Activated CD4-positive, alpha-beta memory T cell treated with anti-CD3 and anti-CD28 coated beads for 36 hours (primary cell): ENCODE measurements at regions not wholly inside any gene's neighbourhood (a gene's known extent, or its start where the extent isn't known, plus 50 kb on each side); places are given as distances from the start of the nearest gene placed in this dataset.
A peak's percentile ranks its signal among the peaks of the same experiment; 100 is the strongest.

Source experiments
- CTCF ChIA-PET: fragments of 350-600 bp; sonication (Branson Sonifier 250); formaldehyde crosslinking; loops from one replicate; lab custom pipeline; 2021; ENCODE audit warnings: antibody characterized with exemption, inconsistent platforms; lab: Charles Lee
- POLR2A ChIA-PET: fragments of 350-600 bp; sonication (Branson Sonifier 250); formaldehyde crosslinking; loops from one replicate; lab custom pipeline; 2021; ENCODE audit warnings: antibody characterized with exemption; lab: Charles Lee
- DNase-seq: peaks from one replicate; pipeline ENCODE4 v3.0.0-alpha.2; 2020
- H3K27ac Mint-ChIP-seq: one replicate; pipeline ENCODE4 v1.8.0; 2021; ENCODE audit warnings: mixed read lengths
- H3K27me3 Mint-ChIP-seq: one replicate; pipeline ENCODE4 v1.8.0; 2021; ENCODE audit warnings: mixed read lengths
- H3K36me3 Mint-ChIP-seq: one replicate; pipeline ENCODE4 v1.8.0; 2021; ENCODE audit warnings: mixed read lengths
- H3K4me1 Mint-ChIP-seq: one replicate; pipeline ENCODE4 v1.8.0; 2021; ENCODE audit warnings: low read depth, mixed read lengths
- H3K4me3 Mint-ChIP-seq: one replicate; pipeline ENCODE4 v1.8.0; 2021; ENCODE audit warnings: mild to moderate bottlenecking, mixed read lengths
- H3K9me3 Mint-ChIP-seq: one replicate; pipeline ENCODE4 v1.8.0; 2021; ENCODE audit warnings: mixed read lengths
- intact Hi-C: fragments of 100-400 bp; cut with micrococcal nuclease; formaldehyde crosslinking; loops from one replicate; pipeline ENCODE4 v1.15.1; 2023

DNA sequence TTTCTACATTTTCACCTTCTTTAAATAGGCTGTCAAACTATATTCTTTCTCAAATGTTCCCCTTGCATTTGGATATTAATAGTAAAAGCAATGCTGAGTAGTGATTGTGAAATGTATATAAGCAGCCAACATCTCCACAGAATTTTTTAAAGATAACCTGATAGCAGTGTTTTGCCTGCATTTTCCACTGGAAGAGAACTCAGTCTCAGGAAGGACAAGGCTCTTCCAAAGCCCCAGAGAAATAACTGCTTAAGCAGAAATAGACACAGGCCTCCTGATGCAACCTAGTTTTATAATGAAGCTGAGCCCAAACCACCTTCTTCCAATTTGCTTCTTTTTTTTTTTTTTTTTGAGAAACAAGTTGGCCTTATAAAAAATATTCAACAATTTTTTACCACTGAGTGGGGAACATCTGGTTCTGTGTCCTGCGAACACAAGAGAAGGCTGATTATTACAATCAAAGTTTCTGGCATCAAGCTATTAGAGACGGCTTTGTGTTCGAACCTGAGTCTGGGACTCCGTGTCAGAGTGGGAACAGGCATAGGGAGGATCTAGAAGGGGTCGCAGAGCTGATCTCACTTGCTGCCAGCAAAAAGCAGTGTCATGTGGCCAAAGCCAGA lies 332.5 kb upstream of the TBL1XR1 start:
- Mint-ChIP-seq H3K4me1 (peaks cover 9% of the 10 kb centered on the region), H3K4me3 (no peak overlapping the region), H3K36me3 (no peaks in the 10 kb centered on the region), H3K27ac (no peak overlapping the region), H3K27me3 (no peaks in the 10 kb centered on the region), H3K9me3 (peaks cover 3% of the 10 kb centered on the region)
- DNase-seq = no peak
- intact Hi-C loops = no loop called here
- POLR2A ChIA-PET = interaction anchor here (1.0 kb wide), 1 partner anchor 225 kb away, joined by 3 read pairs; no protein-coding TSS in a partner anchor
- CTCF ChIA-PET = interaction anchor here (0.6 kb wide), 1 partner anchor 59 kb away, joined by 4 read pairs; no protein-coding TSS in a partner anchor

DNA sequence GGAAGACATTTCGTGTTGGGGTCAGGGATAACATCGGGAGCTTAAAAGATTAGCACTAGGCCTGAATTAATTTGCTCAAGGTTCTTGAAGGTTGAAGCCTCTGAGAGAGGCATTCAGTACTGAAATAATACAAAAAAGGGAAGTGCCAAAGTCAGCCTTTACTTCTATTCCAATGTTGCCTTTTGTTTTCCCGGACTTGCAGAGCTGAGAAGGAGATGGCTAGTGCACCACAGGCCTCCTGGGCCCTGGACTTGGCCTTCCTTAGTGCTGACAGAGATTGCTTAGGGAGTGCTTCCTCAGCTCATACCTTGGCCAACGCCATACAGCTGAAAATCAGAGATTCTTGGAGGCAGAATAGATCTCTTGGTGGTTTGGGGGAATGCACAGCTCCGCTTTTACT lies 333.6 kb upstream of the TBL1XR1 start:
- no peak for DNase-seq
- H3K27ac Mint-ChIP-seq = no peak overlapping the region
- peaks cover 9% of the 10 kb centered on the region for H3K4me1 Mint-ChIP-seq
- ChIA-PET CTCF (no interaction called here), POLR2A (no interaction called here)
- H3K9me3 Mint-ChIP-seq = no peaks in the 10 kb centered on the region
- no peaks in the 10 kb centered on the region for H3K36me3 Mint-ChIP-seq
- no peaks in the 10 kb centered on the region for H3K27me3 Mint-ChIP-seq
- H3K4me3 Mint-ChIP-seq = no peak overlapping the region
- intact Hi-C loops = no loop called here

DNA sequence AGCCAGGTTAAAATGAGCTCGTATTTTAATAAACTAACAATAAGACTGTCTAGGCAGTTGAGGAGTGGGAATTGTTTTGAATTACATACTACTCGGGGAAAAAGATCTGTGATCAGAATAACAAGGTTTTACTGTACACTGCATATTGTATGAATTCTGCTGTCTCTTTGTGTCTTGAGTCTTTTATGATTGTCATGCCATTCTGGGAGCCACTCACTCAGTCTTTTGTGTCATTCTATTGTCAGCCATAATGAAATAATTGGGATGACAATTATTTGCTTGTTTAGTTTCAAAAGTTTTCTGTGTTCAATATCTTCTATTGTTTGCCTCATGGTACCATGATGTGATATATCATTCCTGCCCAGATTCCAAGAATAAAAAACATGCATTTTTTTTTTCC lies 339.6 kb upstream of the TBL1XR1 start:
- H3K27ac Mint-ChIP-seq = no peak overlapping the region
- H3K36me3 Mint-ChIP-seq = no peaks in the 10 kb centered on the region
- H3K4me3 Mint-ChIP-seq = no peak overlapping the region
- H3K9me3 Mint-ChIP-seq = no peaks in the 10 kb centered on the region
- H3K4me1 Mint-ChIP-seq = peaks cover 40% of the 10 kb centered on the region
- no peaks in the 10 kb centered on the region for H3K27me3 Mint-ChIP-seq
- CTCF ChIA-PET = no interaction called here
- POLR2A ChIA-PET = no interaction called here
- intact Hi-C loops = loop anchor here (5.0 kb wide), 3 partner anchors 55 to 175 kb away; no protein-coding TSS in a partner anchor
- DNase-seq = no peak

DNA sequence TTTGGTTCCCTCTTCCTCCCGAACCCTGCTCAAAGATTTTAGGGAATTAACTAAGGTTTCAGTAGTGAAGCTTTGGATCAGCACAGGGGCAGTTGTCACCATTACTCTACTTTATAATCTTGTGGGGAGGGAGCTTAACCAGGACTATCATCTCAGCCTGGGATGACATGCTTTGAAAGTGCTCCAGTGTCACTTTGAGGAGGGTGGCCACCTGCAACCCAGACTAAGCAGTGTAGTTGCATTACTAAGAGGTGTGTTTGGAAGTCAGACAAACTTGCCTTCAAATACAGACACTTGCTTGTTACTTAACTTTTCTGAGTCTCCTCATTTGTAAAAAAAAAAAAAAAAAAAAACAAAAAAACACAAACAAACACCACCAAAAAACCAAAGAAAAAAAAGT lies 340.3 kb upstream of the TBL1XR1 start:
- DNase-seq = no peak
- H3K9me3 Mint-ChIP-seq = no peaks in the 10 kb centered on the region
- H3K27ac Mint-ChIP-seq = no peak overlapping the region
- H3K4me1 Mint-ChIP-seq = peaks cover 40% of the 10 kb centered on the region
- no peaks in the 10 kb centered on the region for H3K27me3 Mint-ChIP-seq
- ChIA-PET CTCF (no interaction called here), POLR2A (no interaction called here)
- H3K4me3 Mint-ChIP-seq = no peak overlapping the region
- H3K36me3 Mint-ChIP-seq = no peaks in the 10 kb centered on the region
- intact Hi-C loops = loop anchor here (5.0 kb wide), 3 partner anchors 55 to 175 kb away; no protein-coding TSS in a partner anchor

DNA sequence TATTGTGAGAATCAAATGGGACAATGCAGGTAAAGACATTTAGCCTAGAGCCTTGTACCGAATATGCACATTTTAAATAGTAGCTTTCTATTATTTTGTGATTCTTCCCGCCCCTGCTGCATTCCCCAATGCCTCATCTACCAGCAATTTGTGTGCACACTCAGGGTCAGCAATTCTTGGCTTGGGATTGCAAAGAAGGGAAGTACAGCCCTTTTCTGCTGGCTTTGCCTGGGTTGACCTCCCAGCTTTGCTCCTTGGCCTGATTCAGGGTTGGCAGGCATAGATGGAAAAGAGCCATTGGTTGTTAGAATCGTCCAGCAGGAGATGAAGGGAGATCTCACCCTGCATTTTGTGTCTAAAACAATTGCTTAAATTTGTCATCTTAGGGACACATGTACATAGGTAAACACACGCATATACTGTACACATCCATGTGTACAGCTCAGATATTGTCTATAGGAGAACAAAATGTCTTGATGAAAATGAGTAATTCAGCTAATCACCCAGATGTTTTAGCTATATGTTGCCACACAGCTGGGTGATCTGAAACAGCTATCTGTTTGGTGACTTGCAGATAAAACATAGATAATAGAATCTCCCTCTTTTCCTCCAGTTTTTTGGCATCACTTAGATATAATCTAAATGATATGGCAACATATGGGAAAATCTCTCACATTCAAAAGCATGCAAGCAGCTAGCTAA lies 340.9 kb upstream of the TBL1XR1 start:
- Mint-ChIP-seq H3K9me3 (no peaks in the 10 kb centered on the region), H3K4me1 (peaks cover 40% of the 10 kb centered on the region), H3K4me3 (no peak overlapping the region), H3K36me3 (no peaks in the 10 kb centered on the region), H3K27ac (peak overlapping the region; percentile 67), H3K27me3 (no peaks in the 10 kb centered on the region)
- CTCF ChIA-PET = interaction anchor here (1.0 kb wide), 1 partner anchor 10 kb away, joined by 3 read pairs; no protein-coding TSS in a partner anchor
- POLR2A ChIA-PET = no interaction called here
- intact Hi-C loops = loop anchor here (5.0 kb wide), 3 partner anchors 54 to 176 kb away; no protein-coding TSS in a partner anchor
- no peak for DNase-seq

DNA sequence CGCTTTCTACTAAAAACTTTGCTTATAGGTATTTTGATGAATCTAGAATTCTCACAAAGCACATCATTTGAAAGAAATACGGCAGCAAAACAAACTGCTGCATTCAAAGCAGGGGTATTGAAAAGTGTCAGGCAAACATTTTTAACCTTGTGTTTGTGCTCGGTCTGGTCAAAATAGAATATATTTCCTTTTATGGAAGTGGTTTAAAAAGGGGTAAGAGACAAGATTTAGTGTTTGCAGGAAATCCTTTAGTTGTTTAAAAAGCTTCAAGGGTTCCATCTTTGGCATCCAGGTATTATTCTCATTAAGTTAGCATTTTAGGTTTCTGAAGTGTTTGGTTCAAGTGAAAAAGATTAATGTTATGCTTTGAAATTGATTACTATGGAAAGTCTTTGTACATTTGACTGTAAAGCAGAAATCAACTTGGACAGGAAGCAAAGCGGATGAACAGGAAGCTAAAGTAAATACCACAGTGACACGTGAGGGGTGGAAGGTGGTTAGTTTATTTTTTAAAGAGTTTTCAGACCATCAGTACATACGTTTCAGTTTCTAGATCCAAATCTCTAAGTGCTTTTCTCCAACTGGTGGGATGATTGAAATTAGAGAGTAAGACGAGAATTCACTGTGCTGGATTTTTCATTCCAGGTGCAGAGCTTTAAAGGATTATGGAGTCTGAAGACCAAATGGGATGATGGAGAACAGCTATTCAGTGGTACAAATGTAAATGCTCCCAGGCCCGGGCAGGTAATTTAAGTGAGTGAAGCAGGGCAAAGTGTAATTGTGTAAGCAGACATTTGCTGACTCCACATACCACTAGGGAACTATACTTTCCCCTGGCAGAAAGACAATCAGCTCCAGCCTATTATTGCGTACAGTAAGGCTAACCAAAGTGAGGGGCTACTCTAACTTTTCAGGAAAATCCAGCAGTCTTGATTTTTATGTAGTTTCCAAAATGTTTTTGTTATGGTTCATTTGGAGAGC lies 341.8 kb upstream of the TBL1XR1 start:
- Mint-ChIP-seq H3K4me1 (peaks cover 40% of the 10 kb centered on the region), H3K36me3 (no peaks in the 10 kb centered on the region), H3K4me3 (peak overlapping the region; percentile 42), H3K27ac (peak overlapping the region; percentile 67), H3K9me3 (no peaks in the 10 kb centered on the region), H3K27me3 (no peaks in the 10 kb centered on the region)
- intact Hi-C loops = loop anchor here (5.0 kb wide), 3 partner anchors 53 to 177 kb away; no protein-coding TSS in a partner anchor
- ChIA-PET CTCF (interaction anchor here (1.0 kb wide), 1 partner anchor 10 kb away, joined by 3 read pairs; no protein-coding TSS in a partner anchor), POLR2A (no interaction called here)
- DNase-seq = no peak

DNA sequence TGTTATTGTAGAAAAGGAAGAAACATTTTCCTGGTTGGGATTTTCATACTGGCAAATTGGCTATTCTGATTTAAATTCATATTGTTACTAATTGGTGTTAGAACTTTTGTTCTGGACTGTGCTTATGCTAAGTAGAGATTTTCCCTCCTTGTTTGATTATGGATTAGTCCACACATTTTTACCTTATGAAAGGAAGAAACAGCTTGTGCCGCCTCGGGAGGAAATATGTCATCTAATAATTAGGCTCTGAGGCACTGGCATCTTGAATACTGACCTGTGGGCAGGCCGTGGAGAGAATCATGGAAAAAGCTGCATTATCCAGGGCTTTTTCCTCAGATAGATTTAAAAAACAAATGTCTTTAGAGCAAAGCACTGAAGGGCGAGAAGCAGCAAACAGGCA lies 344.3 kb upstream of the TBL1XR1 start:
- POLR2A ChIA-PET = no interaction called here
- Mint-ChIP-seq H3K4me1 (peaks cover 40% of the 10 kb centered on the region), H3K27ac (no peak overlapping the region), H3K36me3 (no peaks in the 10 kb centered on the region), H3K9me3 (no peaks in the 10 kb centered on the region), H3K27me3 (no peaks in the 10 kb centered on the region), H3K4me3 (no peak overlapping the region)
- intact Hi-C loops = no loop called here
- CTCF ChIA-PET = no interaction called here
- DNase-seq = no peak

DNA sequence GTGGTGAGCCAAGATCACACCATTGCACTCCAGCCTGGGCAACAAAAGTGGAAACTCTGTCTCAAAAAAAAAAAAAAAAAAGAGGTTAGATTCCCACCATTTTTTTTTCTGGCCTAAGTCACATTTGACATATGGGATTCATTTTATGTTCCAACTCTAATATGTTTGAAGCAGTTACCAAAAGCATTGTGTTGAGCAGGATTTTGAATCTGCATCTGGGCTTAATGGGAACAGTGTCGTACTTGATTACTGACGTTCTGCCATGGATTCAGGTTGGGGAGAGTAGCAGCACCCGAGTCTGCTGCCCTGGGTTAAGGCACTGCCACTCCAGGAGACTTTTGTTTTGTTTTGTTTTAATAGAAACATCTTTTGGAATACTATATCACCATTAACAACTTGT lies 348.7 kb upstream of the TBL1XR1 start:
- intact Hi-C loops = no loop called here
- CTCF ChIA-PET = no interaction called here

DNA sequence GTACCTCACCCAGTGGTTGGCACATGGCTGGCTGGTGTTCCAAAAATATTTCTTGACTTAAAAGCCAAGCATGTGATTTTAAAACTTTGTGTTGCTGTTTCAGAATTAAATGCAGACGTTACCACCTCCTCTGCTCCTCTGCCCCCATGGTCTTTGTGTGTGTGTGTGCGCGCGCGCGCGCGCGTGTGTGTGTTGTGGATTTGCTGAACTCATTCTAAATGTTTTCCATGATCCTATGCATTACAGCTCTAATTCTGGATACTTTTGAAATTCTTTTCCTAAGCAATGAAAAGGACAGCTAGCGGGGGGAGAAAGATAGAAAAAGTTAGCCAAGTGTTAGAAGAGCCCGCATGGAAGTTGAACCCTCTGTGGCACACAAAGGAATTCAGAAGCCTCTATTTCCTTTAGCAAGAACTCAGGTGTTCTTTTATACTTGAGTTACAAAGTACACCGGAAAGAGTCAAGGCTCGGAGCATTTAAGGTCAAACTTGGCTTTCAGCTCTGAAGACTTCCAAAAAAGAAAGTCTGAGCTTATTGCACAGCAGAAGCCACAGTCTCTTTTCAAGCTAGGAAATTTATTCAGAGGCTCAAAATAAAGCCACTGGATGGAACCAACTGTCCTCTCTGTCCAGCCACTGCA lies 350.5 kb upstream of the TBL1XR1 start:
- intact Hi-C loops = no loop called here
- no peaks in the 10 kb centered on the region for H3K27me3 Mint-ChIP-seq
- H3K9me3 Mint-ChIP-seq = no peaks in the 10 kb centered on the region
- no peaks in the 10 kb centered on the region for H3K36me3 Mint-ChIP-seq
- H3K4me3 Mint-ChIP-seq = no peak overlapping the region
- CTCF ChIA-PET = no interaction called here
- H3K4me1 Mint-ChIP-seq = peaks cover 41% of the 10 kb centered on the region
- POLR2A ChIA-PET = interaction anchor here (0.7 kb wide), 1 partner anchor 243 kb away, joined by 3 read pairs; no protein-coding TSS in a partner anchor
- no peak for DNase-seq
- no peak overlapping the region for H3K27ac Mint-ChIP-seq

More for the DNA sequence above, 348.7 kb upstream of the TBL1XR1 start:
- Mint-ChIP-seq H3K9me3 (no peaks in the 10 kb centered on the region), H3K27ac (no peak overlapping the region), H3K36me3 (no peaks in the 10 kb centered on the region), H3K4me1 (peaks cover 26% of the 10 kb centered on the region), H3K27me3 (no peaks in the 10 kb centered on the region), H3K4me3 (no peak overlapping the region)
- DNase-seq = no peak
- POLR2A ChIA-PET = no interaction called here

DNA sequence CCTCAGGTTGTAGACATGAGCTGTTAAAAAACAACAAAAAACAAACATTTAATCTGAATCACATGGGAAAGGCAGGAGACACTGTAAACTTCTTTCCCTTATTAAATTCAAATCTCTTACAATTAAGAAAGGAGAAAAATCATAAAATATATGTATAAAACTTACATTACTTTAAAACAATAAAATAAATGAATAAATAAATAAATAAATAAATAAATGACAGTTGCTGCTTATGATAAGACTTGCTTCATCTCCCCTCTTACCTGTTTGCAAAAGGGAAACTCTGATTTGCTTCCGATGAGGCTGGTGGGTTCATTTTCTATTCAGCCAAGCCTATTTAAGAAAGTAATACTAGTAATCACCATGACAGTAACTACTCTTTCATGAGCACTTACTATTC lies 353.4 kb upstream of the TBL1XR1 start:
- ChIA-PET CTCF (no interaction called here), POLR2A (no interaction called here)
- Mint-ChIP-seq H3K4me1 (peaks cover 60% of the 10 kb centered on the region), H3K9me3 (no peaks in the 10 kb centered on the region), H3K36me3 (no peaks in the 10 kb centered on the region), H3K4me3 (no peak overlapping the region), H3K27ac (no peak overlapping the region), H3K27me3 (no peaks in the 10 kb centered on the region)
- intact Hi-C loops = loop anchor here (5.0 kb wide), 1 partner anchor 97 kb away; no protein-coding TSS in a partner anchor
- DNase-seq = no peak

DNA sequence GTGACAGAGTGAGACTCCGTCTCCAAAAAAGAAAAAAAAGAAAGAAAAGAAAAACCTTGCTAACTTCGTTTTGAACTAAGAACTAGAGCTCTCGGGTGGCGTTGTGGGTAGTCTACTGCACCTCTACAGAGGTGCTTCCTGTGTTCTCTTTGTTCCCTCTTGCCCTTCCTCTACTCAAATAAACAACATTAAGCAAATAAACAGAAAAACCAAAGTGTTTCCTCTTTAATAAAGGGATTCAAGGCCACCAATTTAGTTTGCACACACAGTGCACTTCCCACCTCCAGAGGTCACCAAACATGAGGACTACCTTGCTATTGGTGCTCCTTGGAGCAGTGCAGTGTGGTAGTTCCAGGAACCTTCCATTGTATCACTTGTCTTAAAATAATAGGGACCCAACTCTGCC lies 354.2 kb upstream of the TBL1XR1 start:
- no peaks in the 10 kb centered on the region for H3K27me3 Mint-ChIP-seq
- no peaks in the 10 kb centered on the region for H3K36me3 Mint-ChIP-seq
- peaks cover 65% of the 10 kb centered on the region for H3K4me1 Mint-ChIP-seq
- H3K4me3 Mint-ChIP-seq = no peak overlapping the region
- CTCF ChIA-PET = no interaction called here
- intact Hi-C loops = loop anchor here (5.0 kb wide), 1 partner anchor 96 kb away; no protein-coding TSS in a partner anchor
- H3K9me3 Mint-ChIP-seq = no peaks in the 10 kb centered on the region
- DNase-seq = no peak
- POLR2A ChIA-PET = no interaction called here
- peak overlapping the region; percentile 38 for H3K27ac Mint-ChIP-seq
